ENCODE measurements at regions not wholly inside any gene's neighbourhood (a gene's known extent, or its start where the extent isn't known, plus 50 kb on each side); places are given as distances from the start of the nearest gene placed in this dataset.
A peak's percentile ranks its signal among the peaks of the same experiment; 100 is the strongest.
"Not testable (repeated sequence)": the region's sequence is repeated elsewhere in the genome, so short reads cannot be mapped to it uniquely, and the experiment has no call there.

GRCh38 chr2:176926453-176926852 lies 286.1 kb upstream of the HNRNPA3 start:
- no peak for TF ChIP-seq CTCF (IDR thresholded peaks at IDR 0.05; ENCODE audit: low read depth, low read length, missing control alignments)
- DNase-seq (ENCODE audit: low read depth) = no peak
- no peak overlapping the region for H3K4me3 ChIP-seq (ENCODE audit: low read depth, low read length)
- in situ Hi-C loops (cut with HindIII; ENCODE audit: low sequenced_read_pairs) = no loop called here

- H3K4me3 ChIP-seq (ENCODE audit: low read depth, low read length); DNase-seq (ENCODE audit: low read depth); in situ Hi-C loops (cut with HindIII; ENCODE audit: low sequenced_read_pairs): not testable (repeated sequence)
Observed at GRCh38 chr2:176929387-176929786, 283.2 kb upstream of the HNRNPA3 start.

GRCh38 chr2:176931588-176932563 lies 280.7 kb upstream of the HNRNPA3 start:
- H3K4me3 ChIP-seq (ENCODE audit: low read depth, low read length) = no peak overlapping the region
- in situ Hi-C loops (cut with HindIII; ENCODE audit: low sequenced_read_pairs) = no loop called here
- no peak for TF ChIP-seq CTCF (IDR thresholded peaks at IDR 0.05; ENCODE audit: low read depth, low read length, missing control alignments)
- DNase-seq (ENCODE audit: low read depth) = peak; percentile 2

GRCh38 chr2:176934131-176934530 lies 278.5 kb upstream of the HNRNPA3 start:
- in situ Hi-C loops (cut with HindIII; ENCODE audit: low sequenced_read_pairs) = no loop called here
- no peak overlapping the region for H3K4me3 ChIP-seq (ENCODE audit: low read depth, low read length)
- no peak for TF ChIP-seq CTCF (IDR thresholded peaks at IDR 0.05; ENCODE audit: low read depth, low read length, missing control alignments)
- no peak for DNase-seq (ENCODE audit: low read depth)

GRCh38 chr2:176934869-176935415 lies 277.7 kb upstream of the HNRNPA3 start:
- no peak overlapping the region for H3K4me3 ChIP-seq (ENCODE audit: low read depth, low read length)
- DNase-seq (ENCODE audit: low read depth) = no peak
- TF ChIP-seq CTCF (IDR thresholded peaks at IDR 0.05; ENCODE audit: low read depth, low read length, missing control alignments) = no peak
- in situ Hi-C loops (cut with HindIII; ENCODE audit: low sequenced_read_pairs) = no loop called here

- in situ Hi-C loops (cut with HindIII; ENCODE audit: low sequenced_read_pairs) = no loop called here
- no peak for DNase-seq (ENCODE audit: low read depth)
- H3K4me3 ChIP-seq (ENCODE audit: low read depth, low read length) = no peak overlapping the region
- TF ChIP-seq CTCF (IDR thresholded peaks at IDR 0.05; ENCODE audit: low read depth, low read length, missing control alignments) = no peak
Observed at GRCh38 chr2:176935543-176936102, 277.0 kb upstream of the HNRNPA3 start.

- no peak for DNase-seq (ENCODE audit: low read depth)
Observed at GRCh38 chr2:176936410-176936809, 276.2 kb upstream of the HNRNPA3 start.

More at GRCh38 chr2:176936410-176936809, 276.2 kb upstream of the HNRNPA3 start:
- in situ Hi-C loops (cut with HindIII; ENCODE audit: low sequenced_read_pairs) = no loop called here
- no peak for TF ChIP-seq CTCF (IDR thresholded peaks at IDR 0.05; ENCODE audit: low read depth, low read length, missing control alignments)
- no peak overlapping the region for H3K4me3 ChIP-seq (ENCODE audit: low read depth, low read length)

Measured in astrocyte of the cerebellum (primary cell).